H1 (cell line): ENCODE measurements at regions not wholly inside any gene's neighbourhood (a gene's known extent, or its start where the extent isn't known, plus 50 kb on each side); places are given as distances from the start of the nearest gene placed in this dataset.

Experiments
- CEBPB ChIP-seq: IDR thresholded peaks from 2 replicates; pipeline ENCODE4 v1.6.1; 2012; ENCODE audit warnings: low read depth, low read length

DNA sequence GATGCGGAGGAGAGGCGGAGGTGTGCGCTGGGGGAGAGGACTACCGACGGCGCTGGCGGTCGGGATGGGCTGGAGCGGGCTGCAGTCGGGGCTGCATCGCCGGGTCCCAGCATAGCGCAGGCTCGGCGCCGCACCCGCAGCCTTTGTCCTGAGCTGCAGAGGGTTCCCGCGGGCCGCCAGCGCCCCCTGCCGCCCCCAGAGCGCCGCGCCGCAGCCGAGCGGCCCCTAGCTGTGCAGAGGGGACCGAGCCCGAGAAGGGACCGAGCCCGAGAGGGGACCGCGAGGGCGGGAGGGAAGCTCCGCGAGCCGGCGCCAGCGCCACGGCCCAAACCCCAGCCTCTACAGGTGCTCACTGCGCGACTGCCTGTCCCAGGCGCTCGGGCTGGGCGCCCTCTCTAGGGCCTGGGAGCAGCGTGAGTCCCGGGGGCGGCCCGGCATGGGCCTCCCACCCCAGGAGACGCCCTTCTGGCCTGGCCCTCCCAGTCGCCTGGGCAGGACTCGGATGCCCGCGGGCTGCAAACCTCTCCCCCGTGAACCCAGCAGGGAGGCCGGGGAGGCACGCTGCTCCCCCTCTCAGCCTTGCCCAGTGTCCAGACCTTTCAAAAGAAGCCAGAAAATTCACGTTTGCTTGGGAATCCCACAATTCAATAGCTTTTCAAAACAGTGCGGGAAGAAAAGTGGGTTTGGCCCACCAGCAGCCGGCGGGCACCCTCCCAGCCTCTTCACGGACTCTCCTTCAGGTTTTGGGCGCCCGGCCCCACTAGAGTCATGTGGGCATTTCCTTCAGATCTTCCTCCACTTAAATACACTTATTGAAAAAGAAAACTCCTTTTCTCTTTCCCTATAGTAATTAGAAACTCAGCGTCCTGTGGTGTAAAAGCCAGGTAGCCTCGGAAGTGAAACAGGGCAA lies 134.7 kb downstream of the TPRA1 start (continued):
- no peak; the same call in 1 of the 2 replicates for TF ChIP-seq CEBPB
